ENCODE measurements at regions not wholly inside any gene's neighbourhood (a gene's known extent, or its start where the extent isn't known, plus 50 kb on each side); places are given as distances from the start of the nearest gene placed in this dataset.

- TF ChIP-seq CTCF (IDR thresholded peaks at IDR 0.05) (no peak), POLR2A (IDR thresholded peaks at IDR 0.05) (no peak), EP300 (IDR thresholded peaks at IDR 0.05) (no peak)
Measured at GRCh38 chr7:52413051-52413450, 622.4 kb upstream of the POM121L12 start.
